Nephron progenitor cell (in vitro differentiated cells): ENCODE measurements at regions not wholly inside any gene's neighbourhood (a gene's known extent, or its start where the extent isn't known, plus 50 kb on each side); places are given as distances from the start of the nearest gene placed in this dataset.
"Not testable (repeated sequence)": the region's sequence is repeated elsewhere in the genome, so short reads cannot be mapped to it uniquely, and the experiment has no call there.

Experiments
- DNase-seq: peaks from one replicate; pipeline ENCODE4 v3.0.0; 2021
- H3K27ac Mint-ChIP-seq: 2 replicates; pipeline ENCODE4 v1.8.0; 2021; ENCODE audit warnings: mild to moderate bottlenecking, moderate library complexity, mixed read lengths
- H3K27me3 Mint-ChIP-seq: 2 replicates; pipeline ENCODE4 v1.8.0; 2021; ENCODE audit warnings: mild to moderate bottlenecking, low read depth, mixed read lengths; ENCODE audit not compliant: poor library complexity
- H3K36me3 Mint-ChIP-seq: 2 replicates; pipeline ENCODE4 v1.8.0; 2021; ENCODE audit warnings: low read depth, mixed read lengths
- H3K4me1 Mint-ChIP-seq: 2 replicates; pipeline ENCODE4 v1.8.0; 2021; ENCODE audit warnings: mixed read lengths
- H3K4me3 Mint-ChIP-seq: 2 replicates; pipeline ENCODE4 v1.8.0; 2021; ENCODE audit warnings: mild to moderate bottlenecking, moderate library complexity, mixed read lengths
- H3K9me3 Mint-ChIP-seq: 2 replicates; pipeline ENCODE4 v1.8.0; 2021; ENCODE audit warnings: mild to moderate bottlenecking, moderate library complexity, mixed read lengths
- CTCF ChIP-seq: fragments of 200-600 bp; sonication (generic); IDR thresholded peaks from 2 replicates; pipeline ENCODE4 v1.5.0; 2021; ENCODE audit warnings: antibody characterized with exemption

- DNase-seq, result no peak
- Mint-ChIP-seq H3K27ac (no peak overlapping the region), H3K4me3 (no peak overlapping the region), H3K9me3 (no peaks in the 10 kb centered on the region), H3K36me3 (no peaks in the 10 kb centered on the region), H3K4me1 (peaks cover 4% of the 10 kb centered on the region), H3K27me3 (no peaks in the 10 kb centered on the region)
- TF ChIP-seq CTCF, result no peak
These were observed 302.9 kb downstream of the PCDH7 start for GRCh38 chr4:31023109-31023508.

DNA sequence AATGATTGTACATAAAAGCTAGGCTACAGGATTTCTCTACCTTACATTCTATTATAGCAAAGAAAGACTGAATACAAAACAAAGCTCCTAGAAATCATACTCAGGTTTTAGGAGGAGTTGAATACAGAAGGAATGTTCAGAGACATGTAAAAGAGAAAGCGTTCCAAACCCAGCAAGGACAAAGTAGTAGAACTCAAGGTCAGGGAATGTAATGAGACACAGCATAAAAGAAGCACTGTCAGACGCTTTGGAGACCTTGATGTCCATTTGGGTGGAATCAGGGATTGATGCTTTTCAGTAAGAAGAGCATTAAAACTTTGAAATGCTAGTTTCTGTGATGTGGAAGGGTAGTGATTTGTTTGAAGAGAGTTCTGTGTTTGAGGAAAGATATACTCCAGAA, 303.6 kb downstream of the PCDH7 start:
- Mint-ChIP-seq H3K4me3 (no peak overlapping the region), H3K27me3 (no peaks in the 10 kb centered on the region), H3K36me3 (no peaks in the 10 kb centered on the region), H3K9me3 (no peaks in the 10 kb centered on the region), H3K4me1 (peaks cover 4% of the 10 kb centered on the region), H3K27ac (no peak overlapping the region)
- DNase-seq, result no peak
- TF ChIP-seq CTCF, result no peak

DNA sequence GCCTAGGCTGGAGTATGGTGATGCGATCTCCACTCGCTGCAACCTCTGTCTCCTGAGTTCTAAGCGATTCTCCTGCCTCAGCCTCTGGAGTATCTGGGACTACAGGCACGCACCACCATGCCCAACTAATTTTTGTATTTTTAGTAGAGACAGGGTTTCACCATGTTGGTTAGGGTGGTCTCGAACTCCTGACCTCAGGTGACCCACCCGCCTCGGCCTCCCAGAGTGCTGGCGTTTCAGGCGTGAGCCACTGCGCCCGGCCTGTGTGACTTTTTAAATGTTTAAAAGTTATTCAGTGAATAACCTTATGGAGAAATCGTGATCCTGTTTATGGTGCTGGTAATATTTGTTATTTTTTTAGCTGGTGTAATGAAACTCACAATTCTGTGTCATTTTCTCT, 304.6 kb downstream of the PCDH7 start:
- not testable (repeated sequence) for H3K27ac Mint-ChIP-seq, H3K4me1 Mint-ChIP-seq, H3K9me3 Mint-ChIP-seq, H3K4me3 Mint-ChIP-seq, H3K27me3 Mint-ChIP-seq, DNase-seq, H3K36me3 Mint-ChIP-seq

DNA sequence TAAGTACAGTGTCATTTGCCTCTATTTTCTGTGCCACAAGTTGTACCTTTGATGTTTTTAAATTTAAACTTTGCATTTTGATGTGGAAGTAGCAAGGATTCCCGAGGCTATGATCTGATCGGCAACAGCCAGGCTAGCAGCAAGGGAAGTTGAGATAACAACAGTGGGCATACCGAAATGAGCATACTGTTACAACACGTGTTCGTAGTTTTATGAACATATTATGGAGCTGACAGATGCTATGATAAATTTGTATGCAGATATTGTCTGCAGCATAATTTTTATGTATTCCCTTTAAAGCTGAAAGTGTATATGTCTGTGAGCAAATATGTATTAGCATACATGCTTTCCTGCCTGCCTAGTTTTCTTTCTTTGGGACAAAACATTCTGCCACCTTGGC, 306.1 kb downstream of the PCDH7 start:
- no peaks in the 10 kb centered on the region for H3K36me3 Mint-ChIP-seq
- peaks cover 3% of the 10 kb centered on the region for H3K27me3 Mint-ChIP-seq
- H3K4me3 Mint-ChIP-seq, result no peak overlapping the region
- no peak for DNase-seq
- no peaks in the 10 kb centered on the region for H3K9me3 Mint-ChIP-seq
- TF ChIP-seq CTCF, result no peak
- H3K27ac Mint-ChIP-seq, result no peak overlapping the region
- H3K4me1 Mint-ChIP-seq, result no peaks in the 10 kb centered on the region

GRCh38 chr4:31034550-31034949, 314.4 kb downstream of the PCDH7 start:
- no peak for DNase-seq
- Mint-ChIP-seq H3K27ac (no peak overlapping the region), H3K27me3 (peaks cover 2% of the 10 kb centered on the region), H3K9me3 (no peaks in the 10 kb centered on the region), H3K4me3 (no peak overlapping the region), H3K4me1 (no peaks in the 10 kb centered on the region), H3K36me3 (no peaks in the 10 kb centered on the region)
- TF ChIP-seq CTCF, result no peak

DNA sequence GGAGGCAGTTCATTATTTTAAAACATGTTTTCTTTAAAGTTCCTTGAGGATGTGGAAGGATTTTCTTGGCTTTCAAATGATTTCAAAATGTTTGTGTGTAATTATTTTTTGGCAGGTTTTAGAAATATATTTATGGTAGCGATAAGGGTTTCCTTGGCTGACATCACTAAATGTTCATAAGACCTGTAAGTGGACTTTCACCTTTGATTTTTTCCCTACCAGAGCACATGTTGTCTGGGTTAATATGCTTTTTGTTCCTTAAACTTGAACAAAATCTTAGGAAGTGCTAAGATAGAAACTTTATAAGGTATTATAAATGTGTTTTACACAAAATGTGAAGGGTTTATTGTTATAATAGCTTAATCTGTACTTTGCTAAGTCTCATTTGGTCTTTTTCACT, 315.6 kb downstream of the PCDH7 start:
- Mint-ChIP-seq H3K4me1 (no peaks in the 10 kb centered on the region), H3K27ac (no peak overlapping the region), H3K27me3 (peaks cover 2% of the 10 kb centered on the region), H3K4me3 (no peak overlapping the region), H3K36me3 (no peaks in the 10 kb centered on the region), H3K9me3 (no peaks in the 10 kb centered on the region)
- no peak for TF ChIP-seq CTCF
- no peak for DNase-seq
